ENCODE measurements at regions not wholly inside any gene's neighbourhood (a gene's known extent, or its start where the extent isn't known, plus 50 kb on each side); places are given as distances from the start of the nearest gene placed in this dataset.

DNA sequence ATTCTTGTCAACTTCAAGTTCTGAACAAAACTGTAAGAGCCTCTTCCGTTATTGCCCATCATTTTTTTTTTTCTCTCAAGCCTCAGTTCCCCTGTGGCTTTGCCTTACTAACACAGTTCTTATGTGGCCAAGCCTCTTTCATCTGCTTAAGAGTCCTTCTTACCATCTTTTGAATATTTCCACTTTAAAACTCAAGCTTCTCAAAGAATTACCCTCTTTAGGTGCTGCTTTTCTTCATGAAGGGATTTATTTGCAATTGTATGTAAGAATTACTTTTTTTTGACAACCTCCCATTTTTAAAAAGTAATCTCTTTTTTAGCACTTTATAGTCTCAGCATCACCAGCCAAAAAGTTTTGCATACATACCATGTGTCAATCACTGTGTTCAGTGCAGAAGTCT, 240.2 kb upstream of the RMST start:
- no peaks in the 10 kb centered on the region for H3K4me1 ChIP-seq (ENCODE audit: control insufficient read depth in 2 of 2, insufficient read depth in 2 of 2, low read length in 2 of 2)
- H3K27ac Mint-ChIP-seq: no peak overlapping the region
- 50% methylated on average over 1 of the region's 1 CpG for WGBS (ENCODE audit: insufficient coverage)
- CTCF ChIA-PET: no interaction called here
- H4K20me1 ChIP-seq (ENCODE audit: control insufficient read depth, insufficient read depth, low read length, poor library complexity, severe bottlenecking): no peaks in the 10 kb centered on the region
- no peak overlapping the region for H3K4me3 ChIP-seq (ENCODE audit: control extremely low read depth in 1 of 5, extremely low read depth in 1 of 5, insufficient read depth in 1 of 5, low read depth in 2 of 5, low read length in 4 of 5)
- H3K36me3 ChIP-seq (replicated peaks in 1 of 2; ENCODE audit: control extremely low read depth in 1 of 2, control insufficient read depth in 1 of 2, extremely low read depth in 1 of 2, insufficient read depth in 2 of 2, low read length in 1 of 2): no peaks in the 10 kb centered on the region
- H3K79me2 ChIP-seq (ENCODE audit: control insufficient read depth, insufficient read depth, low read length): no peaks in the 10 kb centered on the region
- ATAC-seq (ENCODE audit: low read depth) (no peak), DNase-seq (no peak)
- POLR2A ChIA-PET: no interaction called here
- no peak overlapping the region for H3K27ac ChIP-seq (ENCODE audit: low read length in 2 of 2)
- no peaks in the 10 kb centered on the region for H3K9me3 ChIP-seq (ENCODE audit: control extremely low read depth in 1 of 3, control insufficient read depth in 2 of 3, insufficient read depth in 1 of 3, low read length in 2 of 3)
- H3K4me3 Mint-ChIP-seq: no peak overlapping the region
- no peak for TF ChIP-seq EZH2 (IDR thresholded peaks at IDR 0.05; ENCODE audit: borderline replicate concordance, insufficient read depth, low read depth, low read length, poor library complexity, severe bottlenecking)
- TF ChIP-seq, protein P1, sequence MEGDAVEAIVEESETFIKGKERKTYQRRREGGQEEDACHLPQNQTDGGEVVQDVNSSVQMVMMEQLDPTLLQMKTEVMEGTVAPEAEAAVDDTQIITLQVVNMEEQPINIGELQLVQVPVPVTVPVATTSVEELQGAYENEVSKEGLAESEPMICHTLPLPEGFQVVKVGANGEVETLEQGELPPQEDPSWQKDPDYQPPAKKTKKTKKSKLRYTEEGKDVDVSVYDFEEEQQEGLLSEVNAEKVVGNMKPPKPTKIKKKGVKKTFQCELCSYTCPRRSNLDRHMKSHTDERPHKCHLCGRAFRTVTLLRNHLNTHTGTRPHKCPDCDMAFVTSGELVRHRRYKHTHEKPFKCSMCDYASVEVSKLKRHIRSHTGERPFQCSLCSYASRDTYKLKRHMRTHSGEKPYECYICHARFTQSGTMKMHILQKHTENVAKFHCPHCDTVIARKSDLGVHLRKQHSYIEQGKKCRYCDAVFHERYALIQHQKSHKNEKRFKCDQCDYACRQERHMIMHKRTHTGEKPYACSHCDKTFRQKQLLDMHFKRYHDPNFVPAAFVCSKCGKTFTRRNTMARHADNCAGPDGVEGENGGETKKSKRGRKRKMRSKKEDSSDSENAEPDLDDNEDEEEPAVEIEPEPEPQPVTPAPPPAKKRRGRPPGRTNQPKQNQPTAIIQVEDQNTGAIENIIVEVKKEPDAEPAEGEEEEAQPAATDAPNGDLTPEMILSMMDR (IDR thresholded peaks at IDR 0.05): no peak
- no peak overlapping the region for H3K4me2 ChIP-seq (replicated peaks; ENCODE audit: low read depth, low read length, poor library complexity, severe bottlenecking)
- no peaks in the 10 kb centered on the region for H3K9me3 Mint-ChIP-seq (ENCODE audit: insufficient read depth)
- intact Hi-C loops (cut with micrococcal nuclease): no loop called here
- no peaks in the 10 kb centered on the region for H3K27me3 Mint-ChIP-seq
- no peak overlapping the region for H3K9ac ChIP-seq (ENCODE audit: low read length)
- H3K27me3 ChIP-seq (replicated peaks in 1 of 4; ENCODE audit: control extremely low read depth in 1 of 4, control insufficient read depth in 3 of 4, insufficient read depth in 4 of 4, low read length in 3 of 4): no peaks in the 10 kb centered on the region
- H2AFZ ChIP-seq (ENCODE audit: insufficient read depth, low read depth, low read length, poor library complexity, severe bottlenecking): no peak overlapping the region
- no peaks in the 10 kb centered on the region for H3K4me1 Mint-ChIP-seq

DNA sequence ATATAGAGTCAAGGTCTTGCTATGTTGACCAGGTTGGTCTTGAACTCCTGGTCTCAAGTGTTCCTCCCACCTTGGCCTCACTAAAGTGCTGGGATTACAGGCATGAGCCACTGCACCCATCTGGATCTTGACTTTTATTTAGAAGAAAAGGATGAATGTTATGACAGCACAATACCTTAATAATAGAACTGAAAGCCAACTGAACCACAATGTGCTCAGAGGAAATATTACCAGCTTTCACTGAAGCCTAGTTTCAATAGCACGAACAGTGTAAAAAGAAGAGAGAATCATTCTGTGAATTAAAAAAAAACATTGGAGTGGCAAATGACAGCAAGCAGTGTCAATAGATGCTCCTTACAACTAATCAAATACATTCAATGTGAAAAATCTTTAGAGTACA, 239.2 kb upstream of the RMST start:
- Histone ChIP-seq H3K27ac (ENCODE audit: low read length in 2 of 2) (no peak overlapping the region), H3K4me2 (replicated peaks; ENCODE audit: low read depth, low read length, poor library complexity, severe bottlenecking) (no peak overlapping the region), H3K4me3 (ENCODE audit: control extremely low read depth in 1 of 5, extremely low read depth in 1 of 5, insufficient read depth in 1 of 5, low read depth in 2 of 5, low read length in 4 of 5) (no peak overlapping the region), H3K9me3 (ENCODE audit: control extremely low read depth in 1 of 3, control insufficient read depth in 2 of 3, insufficient read depth in 1 of 3, low read length in 2 of 3) (no peaks in the 10 kb centered on the region), H4K20me1 (ENCODE audit: control insufficient read depth, insufficient read depth, low read length, poor library complexity, severe bottlenecking) (no peaks in the 10 kb centered on the region), H3K27me3 (replicated peaks in 1 of 4; ENCODE audit: control extremely low read depth in 1 of 4, control insufficient read depth in 3 of 4, insufficient read depth in 4 of 4, low read length in 3 of 4) (no peaks in the 10 kb centered on the region), H3K9ac (ENCODE audit: low read length) (no peak overlapping the region), H3K36me3 (replicated peaks in 1 of 2; ENCODE audit: control extremely low read depth in 1 of 2, control insufficient read depth in 1 of 2, extremely low read depth in 1 of 2, insufficient read depth in 2 of 2, low read length in 1 of 2) (no peaks in the 10 kb centered on the region), H3K79me2 (ENCODE audit: control insufficient read depth, insufficient read depth, low read length) (no peaks in the 10 kb centered on the region), H2AFZ (ENCODE audit: insufficient read depth, low read depth, low read length, poor library complexity, severe bottlenecking) (no peak overlapping the region), H3K4me1 (ENCODE audit: control insufficient read depth in 2 of 2, insufficient read depth in 2 of 2, low read length in 2 of 2) (no peaks in the 10 kb centered on the region)
- ATAC-seq (ENCODE audit: low read depth) (no peak), DNase-seq (no peak)
- no peaks in the 10 kb centered on the region for H3K9me3 Mint-ChIP-seq (ENCODE audit: insufficient read depth)
- ChIA-PET POLR2A (no interaction called here), CTCF (no interaction called here)
- no CpG with 5 or more reads among the region's 1 CpG for WGBS (ENCODE audit: insufficient coverage)
- H3K4me1 Mint-ChIP-seq: no peaks in the 10 kb centered on the region
- TF ChIP-seq, protein P1 (IDR thresholded peaks at IDR 0.05): no peak
- no peak for TF ChIP-seq EZH2 (IDR thresholded peaks at IDR 0.05; ENCODE audit: borderline replicate concordance, insufficient read depth, low read depth, low read length, poor library complexity, severe bottlenecking)
- H3K27me3 Mint-ChIP-seq: no peaks in the 10 kb centered on the region
- intact Hi-C loops (cut with micrococcal nuclease): no loop called here
- H3K4me3 Mint-ChIP-seq: no peak overlapping the region
- no peak overlapping the region for H3K27ac Mint-ChIP-seq

Data from B cell (primary cell).